ENCODE measurements at regions not wholly inside any gene's neighbourhood (a gene's known extent, or its start where the extent isn't known, plus 50 kb on each side); places are given as distances from the start of the nearest gene placed in this dataset.

DNA sequence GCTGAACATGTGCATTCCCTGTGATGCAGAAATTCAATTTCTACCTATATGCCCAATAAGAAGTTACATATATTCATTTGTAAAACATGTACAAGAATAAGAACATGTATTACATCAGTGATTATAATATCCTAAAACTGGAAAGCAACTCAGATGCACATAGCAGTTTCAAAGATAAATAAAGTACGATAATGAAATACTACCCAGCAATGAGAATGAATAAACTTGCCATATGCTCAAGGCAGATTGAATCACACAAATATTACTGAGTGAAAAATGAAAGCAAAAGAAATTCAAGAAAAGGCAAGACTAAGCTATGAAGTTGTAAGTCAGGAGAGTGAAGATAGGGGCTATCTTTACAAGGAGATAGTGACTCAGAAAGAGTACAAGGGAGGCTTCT, 345.3 kb upstream of the OR4E1 start:
- H3K27ac Mint-ChIP-seq = no peak overlapping the region
- peaks cover 0 to 2% (median 0%) of the 10 kb centered on the region in 3 donors for H3K4me1 Mint-ChIP-seq
- Histone ChIP-seq H3K4me3 (ENCODE audit: control insufficient read depth in 1 of 2, extremely low read depth in 1 of 2, low read length in 1 of 2) (no peak overlapping the region), H3K9me3 (no peaks in the 10 kb centered on the region), H3K36me3 (ENCODE audit: control insufficient read depth in 2 of 2, extremely low read depth in 1 of 2, insufficient read depth in 1 of 2, low read length in 1 of 2) (no peaks in the 10 kb centered on the region), H3K4me1 (ENCODE audit: control insufficient read depth in 1 of 2, extremely low read depth in 1 of 2, insufficient read depth in 2 of 2, low read length in 2 of 2) (peaks cover 0 to 2% of the 10 kb centered on the region in 2 experiments), H3K27me3 (replicated peaks in 1 of 2; ENCODE audit: control insufficient read depth in 2 of 2, extremely low read depth in 1 of 2, insufficient read depth in 2 of 2, low read length in 1 of 2) (no peaks in the 10 kb centered on the region), H3K27ac (ENCODE audit: low read length) (no peak overlapping the region)
- H3K4me3 Mint-ChIP-seq = no peak overlapping the region
- DNase-seq (no peak), ATAC-seq (replicated peaks in 1 of 4) (no peak)
- WGBS (ENCODE audit: insufficient coverage) = no CpG with 5 or more reads among the region's 1 CpG
- no peaks in the 10 kb centered on the region for H3K9me3 Mint-ChIP-seq
- ChIA-PET POLR2A (no interaction called here), CTCF (no interaction called here)
- no peaks in the 10 kb centered on the region for H3K36me3 Mint-ChIP-seq
- peaks cover 0 to 3% of the 10 kb centered on the region in 2 donors for H3K27me3 Mint-ChIP-seq

- H3K4me3 Mint-ChIP-seq = no peak overlapping the region
- Histone ChIP-seq H3K4me3 (ENCODE audit: control insufficient read depth in 1 of 2, extremely low read depth in 1 of 2, low read length in 1 of 2) (no peak overlapping the region), H3K4me1 (ENCODE audit: control insufficient read depth in 1 of 2, extremely low read depth in 1 of 2, insufficient read depth in 2 of 2, low read length in 2 of 2) (peaks cover 4 to 9% of the 10 kb centered on the region in 2 experiments), H3K36me3 (ENCODE audit: control insufficient read depth in 2 of 2, extremely low read depth in 1 of 2, insufficient read depth in 1 of 2, low read length in 1 of 2) (no peaks in the 10 kb centered on the region), H3K9me3 (no peaks in the 10 kb centered on the region), H3K27ac (ENCODE audit: low read length) (no peak overlapping the region), H3K27me3 (replicated peaks in 1 of 2; ENCODE audit: control insufficient read depth in 2 of 2, extremely low read depth in 1 of 2, insufficient read depth in 2 of 2, low read length in 1 of 2) (no peaks in the 10 kb centered on the region)
- ChIA-PET CTCF (no interaction called here), POLR2A (no interaction called here)
- no peaks in the 10 kb centered on the region for H3K36me3 Mint-ChIP-seq
- no CpG with 5 or more reads among the region's 3 CpGs for WGBS (ENCODE audit: insufficient coverage)
- H3K27ac Mint-ChIP-seq = no peak overlapping the region
- ATAC-seq (replicated peaks in 1 of 4) (no peak), DNase-seq (no peak)
- peaks cover 4 to 11% (median 6%) of the 10 kb centered on the region in 3 donors for H3K4me1 Mint-ChIP-seq
- H3K9me3 Mint-ChIP-seq = no peaks in the 10 kb centered on the region
- H3K27me3 Mint-ChIP-seq = no peaks in the 10 kb centered on the region
Observed at GRCh38 chr14:22012452-22012851, 338.8 kb upstream of the OR4E1 start.

DNA sequence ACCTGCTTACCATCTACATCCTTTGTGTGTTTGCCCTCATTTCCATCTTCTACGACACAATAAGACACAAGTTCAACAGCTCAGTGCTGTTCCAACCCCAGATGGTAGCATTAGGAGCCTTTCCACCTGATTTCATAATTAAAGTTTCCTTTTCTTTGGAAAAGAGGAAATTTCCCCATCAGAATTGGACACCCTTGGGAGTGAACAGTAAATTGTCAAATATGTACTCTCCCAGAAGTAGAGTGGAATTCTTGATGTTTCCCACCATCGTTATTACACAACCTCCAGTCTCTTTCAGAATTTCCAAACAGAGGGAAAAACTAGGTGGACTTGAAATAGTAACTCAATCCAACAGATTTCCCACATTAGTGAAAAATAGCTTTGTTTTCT, 337.6 kb upstream of the OR4E1 start:
- Mint-ChIP-seq H3K4me3 (no peak overlapping the region), H3K27ac (no peak overlapping the region), H3K36me3 (no peaks in the 10 kb centered on the region), H3K9me3 (no peaks in the 10 kb centered on the region), H3K27me3 (no peaks in the 10 kb centered on the region), H3K4me1 (peaks cover 13 to 20% (median 16%) of the 10 kb centered on the region in 3 donors)
- no CpG with 5 or more reads among the region's 2 CpGs for WGBS (ENCODE audit: insufficient coverage)
- ChIA-PET CTCF (no interaction called here), POLR2A (no interaction called here)
- no peak for DNase-seq
- no peaks in the 10 kb centered on the region for H3K36me3 ChIP-seq (ENCODE audit: control insufficient read depth in 2 of 2, extremely low read depth in 1 of 2, insufficient read depth in 1 of 2, low read length in 1 of 2)
- no peaks in the 10 kb centered on the region for H3K9me3 ChIP-seq
- no peak for ATAC-seq (replicated peaks in 1 of 4)
- peaks cover 6 to 10% of the 10 kb centered on the region in 2 experiments for H3K4me1 ChIP-seq (ENCODE audit: control insufficient read depth in 1 of 2, extremely low read depth in 1 of 2, insufficient read depth in 2 of 2, low read length in 2 of 2)
- no peaks in the 10 kb centered on the region for H3K27me3 ChIP-seq (replicated peaks in 1 of 2; ENCODE audit: control insufficient read depth in 2 of 2, extremely low read depth in 1 of 2, insufficient read depth in 2 of 2, low read length in 1 of 2)
- no peak overlapping the region for H3K27ac ChIP-seq (ENCODE audit: low read length)
- H3K4me3 ChIP-seq (ENCODE audit: control insufficient read depth in 1 of 2, extremely low read depth in 1 of 2, low read length in 1 of 2) = no peak overlapping the region

DNA sequence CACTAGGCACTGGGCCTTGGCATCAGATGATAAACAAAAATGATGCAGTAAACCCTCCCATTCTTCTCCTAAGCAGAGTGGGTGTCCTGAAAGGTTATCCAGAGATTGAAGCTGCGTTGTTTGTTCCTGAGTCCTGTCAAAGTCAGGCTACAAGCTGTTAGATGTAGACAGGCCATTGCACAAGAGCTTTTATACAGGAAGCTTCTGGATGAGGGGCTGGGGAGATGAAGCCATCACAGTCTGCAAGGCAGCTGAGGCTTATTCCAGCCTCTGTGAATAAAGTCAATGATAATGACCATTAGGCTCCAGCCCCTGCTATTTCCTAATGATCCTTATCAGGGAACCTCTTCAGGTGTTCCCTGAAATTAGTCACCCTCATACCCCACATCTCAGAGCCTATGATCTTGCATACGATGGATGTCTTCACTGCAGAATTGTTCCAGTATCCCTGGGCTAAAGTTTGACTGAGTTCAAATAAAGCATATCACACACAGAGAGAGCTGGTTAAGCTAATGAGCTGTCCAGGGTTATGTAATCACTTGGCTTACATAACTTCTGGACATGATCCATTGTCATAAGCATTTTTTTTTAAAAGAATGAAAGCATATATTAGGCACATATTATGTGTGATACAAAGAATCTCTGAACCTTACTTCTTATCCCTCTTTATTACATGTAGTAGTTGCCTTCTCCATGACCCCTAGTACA, 337.1 kb upstream of the OR4E1 start:
- ATAC-seq (replicated peaks in 1 of 4) (no peak), DNase-seq (no peak)
- Mint-ChIP-seq H3K4me1 (peaks cover 13 to 20% (median 16%) of the 10 kb centered on the region in 3 donors), H3K4me3 (no peak overlapping the region), H3K9me3 (no peaks in the 10 kb centered on the region), H3K36me3 (no peaks in the 10 kb centered on the region), H3K27me3 (no peaks in the 10 kb centered on the region), H3K27ac (no peak overlapping the region)
- ChIA-PET CTCF (no interaction called here), POLR2A (no interaction called here)
- no peaks in the 10 kb centered on the region for H3K27me3 ChIP-seq (replicated peaks in 1 of 2; ENCODE audit: control insufficient read depth in 2 of 2, extremely low read depth in 1 of 2, insufficient read depth in 2 of 2, low read length in 1 of 2)
- no CpG with 5 or more reads among the region's 2 CpGs for WGBS (ENCODE audit: insufficient coverage)
- H3K4me3 ChIP-seq (ENCODE audit: control insufficient read depth in 1 of 2, extremely low read depth in 1 of 2, low read length in 1 of 2) = no peak overlapping the region
- no peaks in the 10 kb centered on the region for H3K9me3 ChIP-seq
- no peaks in the 10 kb centered on the region for H3K36me3 ChIP-seq (ENCODE audit: control insufficient read depth in 2 of 2, extremely low read depth in 1 of 2, insufficient read depth in 1 of 2, low read length in 1 of 2)
- no peak overlapping the region for H3K27ac ChIP-seq (ENCODE audit: low read length)
- peaks cover 6 to 10% of the 10 kb centered on the region in 2 experiments for H3K4me1 ChIP-seq (ENCODE audit: control insufficient read depth in 1 of 2, extremely low read depth in 1 of 2, insufficient read depth in 2 of 2, low read length in 2 of 2)

- no CpG with 5 or more reads among the region's 1 CpG for whole genome bisulfite sequencing (ENCODE audit: insufficient coverage)
- CTCF ChIA-PET = interaction anchor here in 1 of 2 donors (0.7 to 1.4 kb wide), 3 partner anchors 10 to 18 kb away, joined by 3 to 4 read pairs (median 3); no protein-coding TSS in a partner anchor
- no peak overlapping the region for H3K27ac Mint-ChIP-seq
Observed at GRCh38 chr14:22008766-22009165, 335.1 kb upstream of the OR4E1 start.

DNA sequence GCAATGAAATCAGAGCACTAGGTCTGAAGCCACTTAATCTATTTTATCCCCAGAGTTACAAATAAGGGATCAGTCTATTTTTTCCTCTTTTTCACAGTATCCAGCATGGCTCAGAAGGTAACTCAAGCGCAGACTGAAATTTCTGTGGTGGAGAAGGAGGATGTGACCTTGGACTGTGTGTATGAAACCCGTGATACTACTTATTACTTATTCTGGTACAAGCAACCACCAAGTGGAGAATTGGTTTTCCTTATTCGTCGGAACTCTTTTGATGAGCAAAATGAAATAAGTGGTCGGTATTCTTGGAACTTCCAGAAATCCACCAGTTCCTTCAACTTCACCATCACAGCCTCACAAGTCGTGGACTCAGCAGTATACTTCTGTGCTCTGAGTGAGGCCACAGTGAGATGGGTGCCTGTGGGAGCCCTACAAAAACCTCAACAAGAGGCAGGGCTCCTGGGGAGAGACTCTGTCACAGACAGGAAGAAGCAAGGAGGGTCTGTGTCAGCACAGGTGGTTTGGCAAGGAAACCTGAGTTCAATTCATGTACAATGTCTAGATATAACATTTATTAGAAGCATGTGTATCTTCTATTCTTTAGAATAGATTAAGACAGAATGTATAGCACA, 334.3 kb upstream of the OR4E1 start:
- ATAC-seq (replicated peaks in 1 of 4) = peak; percentile 49 to 65 (median 56)
- peak in 1 of 35 experiments; percentile 26 for DNase-seq
- peak overlapping the region; percentile 65 to 73 (median 69) for H3K4me3 Mint-ChIP-seq
- ChIA-PET POLR2A (no interaction called here), CTCF (no interaction called here)
- no peaks in the 10 kb centered on the region for H3K36me3 ChIP-seq (ENCODE audit: control insufficient read depth in 2 of 2, extremely low read depth in 1 of 2, insufficient read depth in 1 of 2, low read length in 1 of 2)
- H3K27ac ChIP-seq (ENCODE audit: low read length) = peak overlapping the region; percentile 34
- H3K27me3 Mint-ChIP-seq = no peaks in the 10 kb centered on the region
- H3K27me3 ChIP-seq (replicated peaks in 1 of 2; ENCODE audit: control insufficient read depth in 2 of 2, extremely low read depth in 1 of 2, insufficient read depth in 2 of 2, low read length in 1 of 2) = no peaks in the 10 kb centered on the region
- WGBS (ENCODE audit: insufficient coverage) = no CpG with 5 or more reads among the region's 6 CpGs
- H3K4me3 ChIP-seq (ENCODE audit: control insufficient read depth in 1 of 2, extremely low read depth in 1 of 2, low read length in 1 of 2) = peak overlapping the region in 1 of 2 donors; percentile 24
- H3K4me1 ChIP-seq (ENCODE audit: control insufficient read depth in 1 of 2, extremely low read depth in 1 of 2, insufficient read depth in 2 of 2, low read length in 2 of 2) = peaks cover 12% of the 10 kb centered on the region in 2 experiments
- peak overlapping the region; percentile 81 to 82 for H3K27ac Mint-ChIP-seq
- no peaks in the 10 kb centered on the region for H3K36me3 Mint-ChIP-seq
- H3K9me3 ChIP-seq = no peaks in the 10 kb centered on the region
- H3K9me3 Mint-ChIP-seq = no peaks in the 10 kb centered on the region
- peaks cover 19 to 33% (median 24%) of the 10 kb centered on the region in 3 donors for H3K4me1 Mint-ChIP-seq

More at GRCh38 chr14:22008766-22009165, 335.1 kb upstream of the OR4E1 start:
- Mint-ChIP-seq H3K4me1 (peaks cover 13 to 28% (median 20%) of the 10 kb centered on the region in 3 donors), H3K36me3 (no peaks in the 10 kb centered on the region), H3K4me3 (no peak overlapping the region), H3K27me3 (no peaks in the 10 kb centered on the region), H3K9me3 (no peaks in the 10 kb centered on the region)
- H3K9me3 ChIP-seq = no peaks in the 10 kb centered on the region
- DNase-seq (no peak), ATAC-seq (replicated peaks in 1 of 4) (no peak)
- no peaks in the 10 kb centered on the region for H3K36me3 ChIP-seq (ENCODE audit: control insufficient read depth in 2 of 2, extremely low read depth in 1 of 2, insufficient read depth in 1 of 2, low read length in 1 of 2)
- no peaks in the 10 kb centered on the region for H3K27me3 ChIP-seq (replicated peaks in 1 of 2; ENCODE audit: control insufficient read depth in 2 of 2, extremely low read depth in 1 of 2, insufficient read depth in 2 of 2, low read length in 1 of 2)
- no peak overlapping the region for H3K4me3 ChIP-seq (ENCODE audit: control insufficient read depth in 1 of 2, extremely low read depth in 1 of 2, low read length in 1 of 2)
- POLR2A ChIA-PET = interaction anchor here in 1 of 2 donors (0.7 kb wide), 1 partner anchor 22 kb away, joined by 3 read pairs; no protein-coding TSS in a partner anchor
- peak overlapping the region; percentile 12 for H3K27ac ChIP-seq (ENCODE audit: low read length)
- peaks cover 6 to 12% of the 10 kb centered on the region in 2 experiments for H3K4me1 ChIP-seq (ENCODE audit: control insufficient read depth in 1 of 2, extremely low read depth in 1 of 2, insufficient read depth in 2 of 2, low read length in 2 of 2)

Data from T-cell (primary cell).